ENCODE measurements at regions not wholly inside any gene's neighbourhood (a gene's known extent, or its start where the extent isn't known, plus 50 kb on each side); places are given as distances from the start of the nearest gene placed in this dataset.

DNA sequence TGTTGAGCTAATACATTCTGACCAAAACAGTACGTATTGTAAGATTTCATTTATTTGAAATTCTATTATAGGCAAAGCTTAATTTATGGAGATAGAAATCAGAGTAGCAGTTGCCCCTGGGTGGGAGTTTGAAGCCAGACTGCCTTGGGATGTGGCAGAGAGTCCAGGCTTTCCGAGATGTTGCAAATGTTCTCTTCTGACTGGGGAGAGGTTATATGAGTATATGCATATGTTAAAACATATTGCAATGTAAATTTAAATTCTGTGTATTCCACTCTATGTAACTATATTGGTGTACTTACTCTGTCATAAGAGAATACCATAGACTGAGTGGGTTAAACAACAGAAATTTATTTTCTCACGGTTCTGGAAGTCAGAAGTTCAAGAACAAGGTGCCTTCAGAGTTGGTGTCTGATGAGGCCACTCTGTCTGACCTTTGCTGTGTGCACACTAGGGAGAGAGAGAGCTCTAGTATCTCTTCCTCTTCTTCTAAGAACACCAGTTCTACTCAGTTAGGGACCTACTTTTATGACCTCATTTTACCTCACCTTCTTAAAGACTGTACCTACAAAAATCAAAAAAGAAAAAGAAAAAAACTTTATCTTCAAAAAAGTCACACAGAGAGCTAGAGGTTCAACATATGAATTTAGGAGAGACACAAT is 299.3 kb upstream of the HS3ST1 start:
- TF ChIP-seq SP1 (IDR thresholded peaks at IDR 0.05; ENCODE audit: low read depth, low read length): no peak
- no peak for TF ChIP-seq YY1 (IDR thresholded peaks at IDR 0.05; ENCODE audit: low read depth, low read length)
- TF ChIP-seq MAFK (IDR thresholded peaks at IDR 0.05; ENCODE audit: low read depth, low read length): no peak
- TF ChIP-seq, protein P1, sequence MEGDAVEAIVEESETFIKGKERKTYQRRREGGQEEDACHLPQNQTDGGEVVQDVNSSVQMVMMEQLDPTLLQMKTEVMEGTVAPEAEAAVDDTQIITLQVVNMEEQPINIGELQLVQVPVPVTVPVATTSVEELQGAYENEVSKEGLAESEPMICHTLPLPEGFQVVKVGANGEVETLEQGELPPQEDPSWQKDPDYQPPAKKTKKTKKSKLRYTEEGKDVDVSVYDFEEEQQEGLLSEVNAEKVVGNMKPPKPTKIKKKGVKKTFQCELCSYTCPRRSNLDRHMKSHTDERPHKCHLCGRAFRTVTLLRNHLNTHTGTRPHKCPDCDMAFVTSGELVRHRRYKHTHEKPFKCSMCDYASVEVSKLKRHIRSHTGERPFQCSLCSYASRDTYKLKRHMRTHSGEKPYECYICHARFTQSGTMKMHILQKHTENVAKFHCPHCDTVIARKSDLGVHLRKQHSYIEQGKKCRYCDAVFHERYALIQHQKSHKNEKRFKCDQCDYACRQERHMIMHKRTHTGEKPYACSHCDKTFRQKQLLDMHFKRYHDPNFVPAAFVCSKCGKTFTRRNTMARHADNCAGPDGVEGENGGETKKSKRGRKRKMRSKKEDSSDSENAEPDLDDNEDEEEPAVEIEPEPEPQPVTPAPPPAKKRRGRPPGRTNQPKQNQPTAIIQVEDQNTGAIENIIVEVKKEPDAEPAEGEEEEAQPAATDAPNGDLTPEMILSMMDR (IDR thresholded peaks at IDR 0.05; ENCODE audit: control extremely low read depth in 1 of 3, insufficient read depth in 1 of 3, low read depth in 1 of 3, low read length in 3 of 3): no peak
- no peak for TF ChIP-seq TAF1 (IDR thresholded peaks at IDR 0.05; ENCODE audit: low read depth, low read length)
- TF ChIP-seq GTF2F1 (IDR thresholded peaks at IDR 0.05; ENCODE audit: borderline replicate concordance, low read depth, low read length): no peak
